IPS-18c (cell line): ENCODE measurements at regions not wholly inside any gene's neighbourhood (a gene's known extent, or its start where the extent isn't known, plus 50 kb on each side); places are given as distances from the start of the nearest gene placed in this dataset.

Experiments used
- H3K4me3 ChIP-seq: 2 replicates; pipeline ENCODE4 v1.7.0; 2013; ENCODE audit warnings: low read depth, mild to moderate bottlenecking, low read length, moderate library complexity; ENCODE audit not compliant: insufficient read depth
- H3K9me3 ChIP-seq: one replicate; pipeline ENCODE4 v1.6.1; 2013; ENCODE audit warnings: mild to moderate bottlenecking, low read length, moderate library complexity; ENCODE audit not compliant: control insufficient read depth, insufficient read depth

DNA sequence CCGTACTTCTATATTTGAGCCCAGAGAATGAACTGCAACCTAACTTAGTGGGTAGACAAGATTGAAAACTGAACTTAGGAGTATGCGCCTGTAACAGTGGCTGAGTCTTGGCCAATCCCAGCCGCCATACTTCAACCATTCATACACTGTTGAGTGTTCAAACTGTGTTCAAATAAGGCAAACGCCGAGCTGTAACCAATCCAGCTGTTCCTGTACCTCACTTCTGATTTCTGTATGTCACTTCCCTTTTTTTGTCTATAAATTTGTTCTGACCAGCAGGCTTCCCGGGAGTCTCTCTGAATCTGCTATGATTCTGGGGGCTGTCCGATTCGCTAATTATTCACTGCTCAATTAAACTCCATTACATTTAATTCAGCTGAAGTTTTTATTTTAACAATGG lies 58.6 kb upstream of the TPM1 start:
- H3K4me3 ChIP-seq, result no peak overlapping the region

DNA sequence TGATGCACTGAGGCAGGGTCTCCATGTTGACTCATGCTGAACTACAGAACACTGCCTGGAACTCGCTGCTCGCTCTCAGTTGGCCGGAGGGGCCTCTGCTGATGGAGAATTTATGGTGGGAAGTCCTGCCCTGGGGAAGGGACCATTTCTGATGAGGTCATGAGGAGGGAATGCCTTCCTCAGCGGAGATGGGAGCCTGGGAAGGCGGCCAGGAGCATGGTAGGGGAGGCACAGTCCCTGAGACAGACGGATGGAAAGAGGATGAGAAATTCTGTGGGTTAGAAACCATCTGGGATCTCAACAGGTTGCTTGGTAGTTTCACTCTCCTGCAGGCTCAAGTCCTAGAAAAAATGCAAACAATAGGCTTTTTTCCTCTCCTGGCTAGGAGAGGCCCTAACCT lies 56.8 kb upstream of the TPM1 start:
- Histone ChIP-seq H3K4me3 (no peak overlapping the region), H3K9me3 (no peaks in the 10 kb centered on the region)

More for the DNA sequence above, 58.6 kb upstream of the TPM1 start:
- H3K9me3 ChIP-seq, result no peaks in the 10 kb centered on the region

DNA sequence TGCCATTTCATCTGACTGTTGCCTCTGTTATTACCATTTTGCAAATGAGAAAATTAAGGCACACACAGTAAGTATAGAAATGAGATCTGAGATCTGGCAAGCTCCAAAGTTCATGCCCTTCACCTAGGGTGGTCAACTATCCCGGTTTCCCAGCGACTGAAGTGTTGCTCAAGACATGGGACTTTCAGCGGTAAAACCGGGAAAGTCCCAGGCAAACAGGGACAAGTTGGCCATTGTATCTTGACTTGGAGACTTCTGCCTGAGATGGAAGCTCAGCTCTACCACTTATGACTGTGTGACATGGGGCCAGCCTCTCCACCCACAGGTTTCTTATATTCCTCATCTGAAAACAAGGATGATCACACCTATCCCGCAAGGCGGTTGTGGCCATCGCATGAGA lies 55.6 kb upstream of the TPM1 start:
- Histone ChIP-seq H3K4me3 (no peak overlapping the region), H3K9me3 (no peaks in the 10 kb centered on the region)

DNA sequence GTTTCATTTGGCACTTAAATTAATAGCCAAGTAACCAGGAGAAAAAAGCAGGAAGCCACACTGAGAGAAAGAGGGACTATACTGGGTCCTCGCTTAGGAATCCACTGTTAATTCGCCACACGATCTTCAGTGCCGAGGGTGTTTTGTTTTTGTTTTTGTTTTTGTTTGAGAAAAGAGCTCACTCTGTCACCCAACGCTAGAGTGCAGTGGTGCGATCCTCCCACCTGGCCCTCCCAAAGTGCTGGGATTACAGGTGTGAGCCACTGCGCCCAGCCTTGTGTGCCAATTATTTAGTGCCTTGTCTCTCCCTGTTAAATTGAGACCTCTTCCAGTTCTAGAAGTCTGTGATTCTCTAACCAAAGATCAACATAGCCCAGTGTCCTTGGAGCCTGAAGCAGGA lies 53.8 kb upstream of the TPM1 start:
- H3K9me3 ChIP-seq, result no peaks in the 10 kb centered on the region
- no peak overlapping the region for H3K4me3 ChIP-seq

DNA sequence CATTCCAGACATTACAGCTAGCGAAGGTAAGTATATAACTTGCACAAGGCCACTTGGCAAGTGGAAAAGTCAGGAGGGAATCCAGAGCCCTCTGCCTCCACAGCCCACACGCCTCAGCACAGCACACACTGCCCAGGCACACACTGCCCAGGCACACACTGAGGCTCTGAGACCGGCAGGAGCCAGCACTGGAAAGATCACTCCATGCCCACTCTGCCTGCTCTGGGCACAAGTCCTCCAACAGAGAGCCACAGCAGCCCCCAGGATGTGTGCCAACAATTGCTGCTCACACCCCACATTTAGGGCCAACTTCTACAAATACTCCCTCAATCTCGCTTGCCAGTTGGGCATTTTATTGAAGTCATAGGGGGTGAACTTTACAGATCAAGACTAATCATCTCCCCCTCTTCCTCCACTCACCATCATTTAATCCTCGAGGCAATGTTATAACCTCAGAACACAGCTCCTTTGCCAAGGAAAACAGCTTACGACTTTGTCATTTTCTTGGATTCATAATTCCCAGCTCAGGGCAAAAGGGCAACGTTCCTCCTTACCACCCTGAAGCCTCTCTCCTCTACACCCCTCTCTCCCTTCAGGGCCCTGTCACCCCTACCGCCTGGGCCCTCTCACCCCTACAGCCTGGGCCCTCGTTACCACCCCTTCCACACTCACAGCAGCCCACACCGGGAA lies 53.0 kb upstream of the TPM1 start:
- H3K4me3 ChIP-seq, result no peak overlapping the region
- no peaks in the 10 kb centered on the region for H3K9me3 ChIP-seq

DNA sequence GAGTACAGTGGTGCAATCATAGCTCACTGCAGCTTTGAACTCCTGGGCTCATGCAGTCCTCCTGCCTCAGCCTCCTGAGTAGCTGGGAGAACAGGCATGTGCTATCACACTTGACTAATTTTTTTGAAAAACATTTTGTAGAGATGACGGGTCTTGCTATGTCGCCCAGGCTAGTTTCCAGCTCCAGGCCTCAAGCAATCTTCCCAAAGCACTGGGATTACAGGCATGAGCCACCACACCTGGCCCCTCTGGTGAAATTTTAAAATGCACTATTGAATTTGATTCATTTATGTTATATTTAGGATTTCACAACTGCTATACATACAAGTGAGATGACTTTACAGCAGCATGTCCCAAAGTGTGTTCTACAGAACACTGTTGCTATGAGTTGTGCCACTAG lies 50.8 kb upstream of the TPM1 start:
- Histone ChIP-seq H3K4me3 (no peak overlapping the region), H3K9me3 (no peaks in the 10 kb centered on the region)

DNA sequence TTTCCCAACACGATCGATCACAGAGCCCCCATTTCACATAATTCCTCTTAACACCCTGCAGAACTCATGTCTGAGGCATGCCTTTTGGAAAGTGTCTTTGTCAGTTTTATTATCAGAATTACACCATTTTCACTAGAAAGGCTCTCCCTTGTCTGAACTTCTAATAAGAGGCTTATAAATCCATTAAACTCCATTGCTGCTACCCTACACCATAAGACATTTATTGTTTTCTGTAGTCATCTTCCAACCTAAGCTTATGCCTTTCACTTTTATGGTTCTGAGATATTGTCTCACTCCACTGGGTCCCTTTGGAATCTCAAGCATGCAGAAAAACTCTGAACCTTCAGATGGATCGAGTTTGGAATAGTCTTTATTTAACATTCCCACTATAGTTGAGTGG lies 50.2 kb upstream of the TPM1 start:
- Histone ChIP-seq H3K9me3 (no peaks in the 10 kb centered on the region), H3K4me3 (no peak overlapping the region)
